Stomach (tissue), 8 donors: ENCODE measurements at regions not wholly inside any gene's neighbourhood (a gene's known extent, or its start where the extent isn't known, plus 50 kb on each side); places are given as distances from the start of the nearest gene placed in this dataset.

Source experiments
- DNase-seq, 2 donors: peaks; one replicate each; pipeline versions ENCODE4 v3.0.0 to v3.0.0-alpha.2; 2013 to 2019
- H3K27ac ChIP-seq, 5 donors: fragments of 200-600 bp in 4 of 5; sonication (generic) in 4 of 5; one replicate each; pipeline ENCODE4 v1.5.1; 2013 to 2019; ENCODE audit warnings: mild to moderate bottlenecking in 1 of 5, moderate library complexity in 1 of 5
- H3K27me3 ChIP-seq, 3 donors: fragments of 200-600 bp; sonication (generic); one replicate each; pipeline ENCODE4 v1.5.1; 2017 to 2019; ENCODE audit warnings: mixed run types in 1 of 3
- H3K36me3 ChIP-seq, 4 donors: fragments of 200-600 bp; sonication (generic); 1 replicate in 3 of 4; 2 replicates in 1 of 4; pipeline ENCODE4 v1.5.1; 2016 to 2019
- H3K4me1 ChIP-seq, 4 donors: fragments of 200-600 bp; sonication (generic); one replicate each; pipeline ENCODE4 v1.5.1; 2016 to 2019
- H3K4me3 ChIP-seq, 4 donors: fragments of 200-600 bp; sonication (generic) in 3 of 4; one replicate each; pipeline ENCODE4 v1.5.1; 2016 to 2019; ENCODE audit warnings: mild to moderate bottlenecking in 1 of 4
- H3K9me3 ChIP-seq, 4 donors: fragments of 200-600 bp; sonication (generic); one replicate each; pipeline ENCODE4 v1.5.1; 2016 to 2019
- EP300 ChIP-seq: sonication (generic); formaldehyde crosslinking; IDR thresholded peaks from one replicate; pipeline ENCODE4 v1.6.1; 2017; ENCODE audit warnings: antibody characterized with exemption
- POLR2A ChIP-seq, 4 donors: fragments of 450-650 bp; IDR thresholded peaks; one replicate each; pipeline ENCODE4 v1.6.1; 2016; ENCODE audit warnings: antibody characterized with exemption in 4 of 4, control low read depth in 2 of 4, mild to moderate bottlenecking in 1 of 4, moderate library complexity in 1 of 4
- POLR2AphosphoS5 ChIP-seq, 3 donors: sonication (generic); formaldehyde crosslinking; IDR thresholded peaks; one replicate each; pipeline ENCODE4 v1.6.1; 2016; ENCODE audit warnings: antibody characterized with exemption in 3 of 3
- WGBS, 5 donors: extraction: QIAGEN DNeasy Blood & Tissue Kit in 3 of 5; methylation state at CpG; one replicate each; pipeline versions ENCODE4 v1.1.5 to v1.1.7; 2013 to 2018; 5-methylcytosine and 5-hydroxymethylcytosine counted together
- intact Hi-C: fragments of 100-400 bp; cut with DNase I; formaldehyde crosslinking; loops from one replicate; pipeline ENCODE4 v1.15.1; 2023; ENCODE audit warnings: low total_unique reads
- TF ChIP-seq, protein P1 (sequence below), 7 experiments: fragments of 450-650 bp in 4 of 7; fragments of 200-600 bp in 3 of 7; sonication (generic) in 3 of 7; IDR thresholded peaks; one replicate each; pipeline ENCODE4 v1.5.1; 2016 to 2019; ENCODE audit warnings: antibody characterized with exemption in 7 of 7, control low read depth in 2 of 7, mild to moderate bottlenecking in 1 of 7
- donor health status: healthy with polysubstance abuse.
- donor health status: Bipolar disorder and iron deficiency.
- donor health status: healthy.

DNA sequence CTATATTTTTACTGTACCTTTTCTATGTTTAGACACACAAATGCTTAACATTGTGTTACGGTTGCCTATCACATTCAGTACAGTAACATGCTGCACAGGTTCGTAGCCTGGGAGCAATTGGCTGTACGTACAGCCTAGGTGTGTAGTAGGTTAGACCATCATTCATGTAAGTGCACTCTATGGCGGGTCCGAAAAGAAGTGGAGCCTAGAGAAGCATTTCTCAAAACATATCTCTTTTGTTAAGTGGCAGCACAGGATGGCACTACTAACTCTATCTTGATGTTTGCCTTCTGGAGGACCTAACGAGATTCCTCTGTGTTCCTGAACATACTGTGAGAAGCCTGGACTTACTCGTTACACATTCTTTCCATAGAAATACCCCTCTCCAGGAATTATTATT is 132.3 kb upstream of the ADPGK start:
- no peaks in the 10 kb centered on the region for H3K4me1 ChIP-seq
- no peak overlapping the region for H3K27ac ChIP-seq
- DNase-seq: no peak
- intact Hi-C loops: no loop called here
- WGBS, 5 donors: 76 to 81% (median 79%) methylated on average over 7 of the region's 7 CpGs
- H3K36me3 ChIP-seq: no peaks in the 10 kb centered on the region
- TF ChIP-seq POLR2A (IDR thresholded peaks at IDR 0.05): no peak
- TF ChIP-seq, protein P1, sequence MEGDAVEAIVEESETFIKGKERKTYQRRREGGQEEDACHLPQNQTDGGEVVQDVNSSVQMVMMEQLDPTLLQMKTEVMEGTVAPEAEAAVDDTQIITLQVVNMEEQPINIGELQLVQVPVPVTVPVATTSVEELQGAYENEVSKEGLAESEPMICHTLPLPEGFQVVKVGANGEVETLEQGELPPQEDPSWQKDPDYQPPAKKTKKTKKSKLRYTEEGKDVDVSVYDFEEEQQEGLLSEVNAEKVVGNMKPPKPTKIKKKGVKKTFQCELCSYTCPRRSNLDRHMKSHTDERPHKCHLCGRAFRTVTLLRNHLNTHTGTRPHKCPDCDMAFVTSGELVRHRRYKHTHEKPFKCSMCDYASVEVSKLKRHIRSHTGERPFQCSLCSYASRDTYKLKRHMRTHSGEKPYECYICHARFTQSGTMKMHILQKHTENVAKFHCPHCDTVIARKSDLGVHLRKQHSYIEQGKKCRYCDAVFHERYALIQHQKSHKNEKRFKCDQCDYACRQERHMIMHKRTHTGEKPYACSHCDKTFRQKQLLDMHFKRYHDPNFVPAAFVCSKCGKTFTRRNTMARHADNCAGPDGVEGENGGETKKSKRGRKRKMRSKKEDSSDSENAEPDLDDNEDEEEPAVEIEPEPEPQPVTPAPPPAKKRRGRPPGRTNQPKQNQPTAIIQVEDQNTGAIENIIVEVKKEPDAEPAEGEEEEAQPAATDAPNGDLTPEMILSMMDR (IDR thresholded peaks at IDR 0.05): no peak
- no peak for TF ChIP-seq POLR2AphosphoS5 (IDR thresholded peaks at IDR 0.05)
- TF ChIP-seq EP300: no peak
- no peak overlapping the region for H3K4me3 ChIP-seq
- H3K27me3 ChIP-seq: no peaks in the 10 kb centered on the region
- no peaks in the 10 kb centered on the region for H3K9me3 ChIP-seq

DNA sequence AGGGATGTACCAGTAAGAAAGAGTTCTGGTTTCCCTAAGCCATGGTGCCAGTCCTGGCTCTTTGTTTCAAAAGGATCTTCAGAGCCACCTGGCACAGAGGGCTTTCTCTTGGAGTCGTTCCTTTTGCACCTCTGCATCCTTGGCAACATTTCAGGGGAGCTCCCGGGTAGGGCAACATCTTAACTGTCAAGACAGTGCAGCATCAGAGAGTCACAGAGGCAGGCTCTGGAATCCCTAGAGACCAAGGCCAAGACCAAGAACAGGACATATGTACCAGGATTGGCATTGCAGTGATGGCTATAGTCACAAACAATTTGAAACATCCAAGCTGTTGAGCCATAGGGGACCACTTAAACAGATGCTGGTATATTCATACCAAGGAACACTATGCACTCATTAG is 129.4 kb upstream of the ADPGK start:
- intact Hi-C loops: no loop called here
- Histone ChIP-seq H3K9me3 (no peaks in the 10 kb centered on the region), H3K36me3 (no peaks in the 10 kb centered on the region), H3K27ac (no peak overlapping the region), H3K4me3 (no peak overlapping the region), H3K4me1 (no peaks in the 10 kb centered on the region), H3K27me3 (no peaks in the 10 kb centered on the region)
- DNase-seq: no peak
- WGBS, 5 donors: 57 to 81% (median 74%) methylated on average over 2 of the region's 2 CpGs
- TF ChIP-seq, protein P1 (IDR thresholded peaks at IDR 0.05): no peak
- TF ChIP-seq POLR2A (IDR thresholded peaks at IDR 0.05): no peak
- TF ChIP-seq EP300: no peak
- TF ChIP-seq POLR2AphosphoS5 (IDR thresholded peaks at IDR 0.05): no peak

DNA sequence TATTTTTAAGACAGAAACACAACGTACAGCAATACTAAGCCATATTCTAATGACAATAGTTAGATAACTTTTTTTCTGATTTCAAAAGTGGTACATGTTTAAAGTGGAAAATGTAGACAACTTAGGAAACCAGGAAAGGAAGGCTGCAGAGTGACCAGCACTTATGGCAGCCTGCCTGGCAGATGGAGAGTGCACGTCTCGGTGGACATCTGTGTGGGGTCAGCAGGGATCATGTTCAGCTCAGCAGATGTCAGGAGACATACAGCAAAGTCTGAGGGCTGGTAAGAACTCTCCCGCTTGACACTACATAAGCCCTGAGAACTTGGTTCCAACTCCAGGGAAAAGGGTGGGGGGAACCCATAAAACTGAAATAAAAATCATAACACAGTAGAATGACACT is 128.6 kb upstream of the ADPGK start:
- TF ChIP-seq, protein P1 (IDR thresholded peaks at IDR 0.05): no peak
- no peak for TF ChIP-seq EP300
- Histone ChIP-seq H3K27me3 (no peaks in the 10 kb centered on the region), H3K4me3 (no peak overlapping the region), H3K4me1 (no peaks in the 10 kb centered on the region), H3K9me3 (no peaks in the 10 kb centered on the region), H3K36me3 (no peaks in the 10 kb centered on the region), H3K27ac (no peak overlapping the region)
- DNase-seq: peak in 1 of 2 donors; percentile 37
- WGBS, 5 donors: 35 to 52% (median 47%) methylated on average over 4 of the region's 4 CpGs
- intact Hi-C loops: no loop called here

DNA sequence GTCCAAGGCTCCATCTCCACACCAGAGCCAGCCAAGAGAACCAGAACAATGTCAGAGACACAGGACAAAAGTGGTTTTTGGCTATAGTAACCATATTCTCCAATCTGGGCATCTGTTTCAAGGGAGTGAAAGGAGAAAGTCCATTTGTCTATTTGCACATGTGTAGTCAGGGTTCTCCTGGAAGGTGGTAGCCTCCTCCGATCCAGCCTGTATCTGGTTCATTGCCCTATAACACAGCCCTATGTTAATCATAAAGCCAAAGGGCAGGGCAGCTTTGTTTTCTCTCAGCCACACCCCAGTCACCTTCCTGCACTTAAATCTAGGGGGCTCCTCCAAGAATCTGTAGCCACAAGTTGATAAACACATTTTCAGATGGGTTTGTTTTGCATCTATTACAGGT is 128.1 kb upstream of the ADPGK start:
- no peak overlapping the region for H3K4me3 ChIP-seq
- 38 to 70% (median 47%) methylated on average over 1 of the region's 1 CpG for WGBS, 5 donors
- no peak for DNase-seq
- H3K36me3 ChIP-seq: no peaks in the 10 kb centered on the region
- TF ChIP-seq, protein P1 (IDR thresholded peaks at IDR 0.05): no peak
- TF ChIP-seq POLR2A (IDR thresholded peaks at IDR 0.05): no peak
- TF ChIP-seq EP300: no peak
- no peak for TF ChIP-seq POLR2AphosphoS5 (IDR thresholded peaks at IDR 0.05)
- intact Hi-C loops: no loop called here
- no peak overlapping the region for H3K27ac ChIP-seq
- no peaks in the 10 kb centered on the region for H3K9me3 ChIP-seq
- no peaks in the 10 kb centered on the region for H3K27me3 ChIP-seq
- H3K4me1 ChIP-seq: no peaks in the 10 kb centered on the region
